Muscle of leg (tissue), 3 donors: ENCODE measurements at regions not wholly inside any gene's neighbourhood (a gene's known extent, or its start where the extent isn't known, plus 50 kb on each side); places are given as distances from the start of the nearest gene placed in this dataset.
"Not testable (repeated sequence)": the region's sequence is repeated elsewhere in the genome, so short reads cannot be mapped to it uniquely, and the experiment has no call there.

ENCODE experiments used
- DNase-seq: peaks from one replicate; pipeline ENCODE4 v3.0.0; 2013
- H3K27ac ChIP-seq: one replicate; pipeline ENCODE4 v1.5.1; 2013; ENCODE audit warnings: mild to moderate bottlenecking, low read length, control low read depth
- H3K27me3 ChIP-seq: one replicate; pipeline ENCODE4 v1.6.1; 2013; ENCODE audit warnings: low read length; ENCODE audit not compliant: control insufficient read depth, insufficient read depth
- H3K36me3 ChIP-seq: one replicate; pipeline ENCODE4 v1.6.1; 2013; ENCODE audit warnings: low read length; ENCODE audit not compliant: control insufficient read depth, insufficient read depth
- H3K4me1 ChIP-seq: one replicate; pipeline ENCODE4 v1.6.1; 2013; ENCODE audit warnings: low read length; ENCODE audit not compliant: control insufficient read depth, insufficient read depth
- H3K4me3 ChIP-seq: one replicate; pipeline ENCODE4 v1.5.1; 2013; ENCODE audit warnings: low read length, control low read depth
- H3K9me3 ChIP-seq: replicated peaks from 2 replicates; pipeline ENCODE4 v1.6.1; 2013; ENCODE audit warnings: low read depth, low read length; ENCODE audit not compliant: control insufficient read depth
- WGBS: methylation state at CpG from one replicate; pipeline ENCODE4 v1.1.5; 2013; ENCODE audit warnings: missing lambda C conversion rate; ENCODE audit not compliant: insufficient coverage; 5-methylcytosine and 5-hydroxymethylcytosine counted together

DNA sequence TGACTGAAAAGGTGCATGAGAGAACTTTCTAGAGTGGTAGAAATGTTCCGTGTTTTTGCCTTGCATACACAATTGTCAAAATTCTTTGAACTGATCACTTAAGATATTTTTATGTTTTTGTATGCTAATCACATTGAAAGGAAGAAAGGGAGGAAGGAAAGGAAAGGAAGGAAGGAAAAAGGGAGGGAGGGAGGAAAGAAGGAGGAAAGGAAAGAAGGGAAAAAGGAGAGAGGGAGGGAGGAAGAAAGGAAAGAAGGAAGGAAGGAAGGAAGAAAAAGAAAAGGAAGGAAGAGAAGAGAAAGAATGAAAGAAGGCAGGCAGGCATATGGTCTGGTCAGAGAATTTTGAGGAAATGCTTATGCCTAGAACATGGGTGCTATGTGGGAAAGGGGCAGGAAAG, 68.4 kb upstream of the PGBD5 start:
- no peak overlapping the region for H3K4me3 ChIP-seq
- H3K9me3 ChIP-seq = no peaks in the 10 kb centered on the region
- no peaks in the 10 kb centered on the region for H3K36me3 ChIP-seq
- no peak for DNase-seq
- WGBS = no CpG with 5 or more reads among the region's 1 CpG
- H3K27me3 ChIP-seq = no peaks in the 10 kb centered on the region
- H3K27ac ChIP-seq = no peak overlapping the region
- peaks cover 8% of the 10 kb centered on the region for H3K4me1 ChIP-seq

DNA sequence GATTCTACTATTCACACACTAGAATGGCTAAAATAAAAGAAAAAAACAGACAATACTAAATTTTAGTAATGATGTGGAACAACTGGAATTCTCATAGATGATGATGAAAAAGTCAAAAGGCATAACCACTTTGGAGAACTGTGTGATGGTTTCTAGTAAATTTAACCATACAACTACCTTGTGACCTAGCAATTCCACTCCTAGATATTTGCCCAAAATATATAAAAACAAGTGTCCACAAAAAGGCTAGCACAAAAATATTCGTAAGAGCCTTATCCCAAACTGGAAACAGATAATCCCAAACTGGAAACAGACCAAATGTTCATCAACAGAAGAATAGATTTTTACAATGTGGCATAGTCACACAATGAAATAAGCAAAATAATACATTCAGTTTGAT, 67.9 kb upstream of the PGBD5 start:
- Histone ChIP-seq H3K9me3 (no peaks in the 10 kb centered on the region), H3K36me3 (no peaks in the 10 kb centered on the region), H3K27ac (no peak overlapping the region), H3K4me3 (no peak overlapping the region), H3K27me3 (no peaks in the 10 kb centered on the region), H3K4me1 (peaks cover 8% of the 10 kb centered on the region)
- DNase-seq = no peak
- WGBS = 67% methylated on average over 1 of the region's 1 CpG

DNA sequence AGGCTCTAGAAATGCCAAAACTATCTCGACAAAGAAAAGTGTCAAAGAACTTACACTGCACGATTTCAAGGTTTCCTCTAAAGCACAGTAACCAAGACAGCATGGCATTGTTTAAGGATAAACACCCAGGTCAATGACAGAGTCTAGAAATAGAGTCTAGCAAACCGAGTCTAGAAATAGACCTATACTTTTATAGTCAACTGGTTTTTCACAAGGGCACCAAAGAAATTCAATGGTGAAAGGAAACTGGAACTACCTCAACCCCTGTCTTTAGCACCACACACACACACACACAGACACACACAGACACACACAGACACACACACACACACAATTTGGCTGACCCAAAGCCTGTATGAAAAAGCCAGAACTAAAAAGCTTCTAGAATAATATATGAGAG, 67.1 kb upstream of the PGBD5 start:
- no peaks in the 10 kb centered on the region for H3K27me3 ChIP-seq
- no peak overlapping the region for H3K4me3 ChIP-seq
- WGBS = 100% methylated on average over 2 of the region's 3 CpGs
- peak overlapping the region; percentile 22 for H3K27ac ChIP-seq
- no peaks in the 10 kb centered on the region for H3K36me3 ChIP-seq
- no peak for DNase-seq
- peaks cover 8% of the 10 kb centered on the region for H3K4me1 ChIP-seq
- H3K9me3 ChIP-seq = no peaks in the 10 kb centered on the region

DNA sequence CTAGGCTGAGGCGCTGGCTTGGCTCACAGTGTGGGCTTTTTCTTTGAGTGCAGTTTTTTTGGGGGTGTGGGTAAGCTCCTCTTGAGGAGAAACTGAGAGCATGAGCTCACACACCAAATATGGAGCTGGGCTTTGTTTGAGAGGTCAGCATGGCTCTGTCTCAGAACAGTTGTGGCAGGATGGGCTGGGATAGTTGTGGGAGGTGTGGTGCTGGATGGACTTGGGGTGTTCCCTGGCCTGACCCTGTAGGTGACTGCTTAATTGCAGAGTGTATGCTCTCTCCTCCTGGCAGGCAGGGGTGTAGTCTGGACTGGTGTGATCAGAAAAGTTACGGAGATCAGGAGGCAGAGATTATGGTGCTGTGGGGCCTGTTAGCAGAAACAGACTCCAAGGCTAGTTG, 64.3 kb upstream of the PGBD5 start:
- no peak overlapping the region for H3K27ac ChIP-seq
- H3K4me1 ChIP-seq = peaks cover 8% of the 10 kb centered on the region
- no peak overlapping the region for H3K4me3 ChIP-seq
- H3K9me3 ChIP-seq = no peaks in the 10 kb centered on the region
- no peak for DNase-seq
- WGBS = 100% methylated on average over 1 of the region's 2 CpGs
- no peaks in the 10 kb centered on the region for H3K27me3 ChIP-seq
- no peaks in the 10 kb centered on the region for H3K36me3 ChIP-seq

DNA sequence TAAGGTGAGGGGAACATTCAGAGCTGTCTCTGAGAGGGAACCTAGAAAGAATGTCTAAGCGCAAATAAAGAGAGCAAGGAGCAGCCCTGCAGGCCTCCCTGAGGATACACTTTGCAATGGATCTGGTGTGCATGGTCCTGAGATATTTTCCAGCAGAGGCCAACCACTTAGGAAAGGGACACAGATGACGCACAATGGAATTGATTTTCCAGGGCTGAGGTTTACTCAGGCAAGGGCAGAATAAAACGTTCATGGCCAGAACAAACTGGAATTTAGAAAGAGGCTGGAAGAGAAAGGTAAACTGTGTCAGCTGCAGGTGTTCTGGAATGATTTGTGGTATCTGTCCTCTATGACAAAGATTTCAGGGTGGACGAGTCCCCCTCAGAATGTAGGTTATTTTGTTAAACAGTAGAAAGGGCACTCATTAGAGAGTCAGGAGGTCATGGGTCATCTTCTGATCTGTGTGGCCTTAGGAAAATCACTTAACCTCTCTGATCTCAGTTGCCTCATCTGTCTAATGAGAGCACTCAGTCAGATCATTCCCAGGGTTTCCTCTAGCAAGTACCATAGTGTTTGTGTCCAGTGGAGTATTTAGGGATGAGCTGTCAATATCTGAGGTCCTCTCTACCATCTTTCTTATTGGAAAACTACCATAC, 61.8 kb upstream of the PGBD5 start:
- 49% methylated on average over 4 of the region's 4 CpGs for WGBS
- Histone ChIP-seq H3K9me3 (no peaks in the 10 kb centered on the region), H3K27ac (no peak overlapping the region), H3K4me1 (no peaks in the 10 kb centered on the region), H3K36me3 (no peaks in the 10 kb centered on the region), H3K4me3 (no peak overlapping the region), H3K27me3 (no peaks in the 10 kb centered on the region)
- DNase-seq = no peak

DNA sequence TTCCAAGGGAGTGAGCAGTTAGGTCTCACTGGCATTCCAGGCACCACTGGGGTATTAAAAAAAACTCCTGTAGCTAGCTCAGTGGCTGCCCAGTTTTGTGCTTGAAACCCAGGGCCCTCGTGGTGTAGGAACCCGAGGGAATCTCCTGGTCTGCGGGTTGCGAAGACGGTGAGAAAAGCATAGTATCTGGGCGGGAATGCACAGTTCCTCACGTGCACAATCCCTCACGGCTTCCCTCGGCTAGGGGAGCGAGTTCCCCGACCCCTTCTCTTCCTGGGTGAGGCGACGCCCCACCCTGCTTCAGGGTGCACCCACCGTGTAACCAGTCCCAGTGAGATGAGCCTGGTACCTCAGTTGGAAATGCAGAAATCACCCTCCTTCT, 50.5 kb upstream of the PGBD5 start:
- no peaks in the 10 kb centered on the region for H3K36me3 ChIP-seq
- DNase-seq = no peak
- H3K4me1 ChIP-seq = no peaks in the 10 kb centered on the region
- peaks cover 3% of the 10 kb centered on the region for H3K27me3 ChIP-seq
- no peak overlapping the region for H3K27ac ChIP-seq
- H3K4me3 ChIP-seq = no peak overlapping the region
- no peaks in the 10 kb centered on the region for H3K9me3 ChIP-seq
- WGBS = 66% methylated on average over 11 of the region's 14 CpGs

DNA sequence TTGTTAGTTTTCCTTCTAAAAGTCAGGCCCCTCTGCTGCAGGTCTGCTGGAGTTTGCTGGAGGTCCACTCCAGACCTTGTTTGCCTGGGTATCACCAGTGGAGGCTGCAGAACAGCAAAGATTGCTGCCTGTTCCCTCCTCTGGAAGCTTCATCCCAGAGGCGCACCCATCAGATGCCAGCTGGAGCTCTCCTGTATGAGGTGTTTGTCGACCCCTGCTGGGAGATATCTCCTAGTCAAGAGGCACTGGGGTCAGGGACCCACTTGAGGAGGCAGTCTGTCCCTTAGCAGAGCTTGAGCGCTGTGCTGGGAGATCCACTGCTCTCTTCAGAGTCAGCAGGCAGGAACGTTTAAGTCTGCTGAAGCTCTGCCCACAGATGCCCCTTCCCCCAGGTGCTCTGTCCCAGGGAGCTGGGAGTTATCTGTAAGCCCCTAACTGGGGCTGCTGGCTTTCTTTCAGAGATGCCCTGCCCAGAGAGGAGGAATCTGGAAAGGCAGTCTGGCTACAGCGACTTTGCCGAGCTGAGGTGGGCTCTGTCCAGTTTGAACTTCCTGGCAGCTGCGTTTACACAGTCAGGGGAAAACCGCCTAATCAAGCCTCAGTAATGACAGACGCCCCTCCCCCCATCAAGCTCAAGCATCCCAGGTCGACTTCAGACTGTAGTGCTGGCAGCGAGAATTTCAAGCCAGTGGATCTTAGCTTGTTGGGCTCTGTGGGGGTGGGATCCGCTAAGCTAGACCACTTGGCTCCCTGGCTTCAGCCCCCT, 49.9 kb upstream of the PGBD5 start:
- H3K4me3 ChIP-seq, H3K36me3 ChIP-seq, DNase-seq, H3K27me3 ChIP-seq, H3K4me1 ChIP-seq, H3K27ac ChIP-seq, H3K9me3 ChIP-seq: not testable (repeated sequence)
- 37% methylated on average over 7 of the region's 12 CpGs for WGBS
